ENCODE measurements at regions not wholly inside any gene's neighbourhood (a gene's known extent, or its start where the extent isn't known, plus 50 kb on each side); places are given as distances from the start of the nearest gene placed in this dataset.
A peak's percentile ranks its signal among the peaks of the same experiment; 100 is the strongest.
"Not testable (repeated sequence)": the region's sequence is repeated elsewhere in the genome, so short reads cannot be mapped to it uniquely, and the experiment has no call there.

GRCh38 chr1:119266386-119266785 lies 102.2 kb upstream of the HAO2 start:
- Histone ChIP-seq H3K36me3 (ENCODE audit: control insufficient read depth in 4 of 4, insufficient read depth in 3 of 4, low read depth in 1 of 4, low read length in 3 of 4) (peaks cover 0 to 4% (median 2%) of the 10 kb centered on the region in 4 donors), H3K9me3 (ENCODE audit: control insufficient read depth in 4 of 4, low read length in 3 of 4) (no peaks in the 10 kb centered on the region), H3K9ac (ENCODE audit: low read depth in 1 of 2, low read length in 2 of 2) (no peak overlapping the region), H3K27ac (ENCODE audit: low read depth in 1 of 2, low read length in 2 of 2) (no peak overlapping the region), H3K4me1 (ENCODE audit: control insufficient read depth in 4 of 4, insufficient read depth in 4 of 4, low read length in 3 of 4) (peaks cover 0 to 5% (median 0%) of the 10 kb centered on the region in 4 donors), H3K27me3 (ENCODE audit: control insufficient read depth in 4 of 4, insufficient read depth in 4 of 4, low read length in 3 of 4) (no peaks in the 10 kb centered on the region), H3K4me3 (ENCODE audit: low read depth in 1 of 3, low read length in 3 of 3) (no peak overlapping the region)
- peak; percentile 32 to 53 for TF ChIP-seq HNF4A (conservative IDR thresholded peaks at IDR 0.05)
- no peak for TF ChIP-seq TAF1 (conservative IDR thresholded peaks at IDR 0.05)
- TF ChIP-seq RAD21 (IDR thresholded peaks at IDR 0.05), result no peak
- no peak for TF ChIP-seq HNF4G (IDR thresholded peaks at IDR 0.05)
- peak; percentile 6 for TF ChIP-seq SP1 (IDR thresholded peaks at IDR 0.05)
- 22% methylated on average over 1 of the region's 1 CpG for WGBS
- no peak for DNase-seq (ENCODE audit: low spot score)

- Histone ChIP-seq H3K4me3 (ENCODE audit: low read depth in 1 of 3, low read length in 3 of 3) (no peak overlapping the region), H3K9ac (ENCODE audit: low read depth in 1 of 2, low read length in 2 of 2) (no peak overlapping the region), H3K4me1 (ENCODE audit: control insufficient read depth in 4 of 4, insufficient read depth in 4 of 4, low read length in 3 of 4) (peaks cover 0 to 5% (median 0%) of the 10 kb centered on the region in 4 donors), H3K36me3 (ENCODE audit: control insufficient read depth in 4 of 4, insufficient read depth in 3 of 4, low read depth in 1 of 4, low read length in 3 of 4) (peaks cover 0 to 4% (median under 1%) of the 10 kb centered on the region in 4 donors), H3K27ac (ENCODE audit: low read depth in 1 of 2, low read length in 2 of 2) (no peak overlapping the region), H3K27me3 (ENCODE audit: control insufficient read depth in 4 of 4, insufficient read depth in 4 of 4, low read length in 3 of 4) (no peaks in the 10 kb centered on the region), H3K9me3 (ENCODE audit: control insufficient read depth in 4 of 4, low read length in 3 of 4) (no peaks in the 10 kb centered on the region)
- 81% methylated on average over 3 of the region's 3 CpGs for WGBS
- no peak for DNase-seq (ENCODE audit: low spot score)
- no peak for TF ChIP-seq NR2F2 (IDR thresholded peaks at IDR 0.05)
- TF ChIP-seq TAF1 (conservative IDR thresholded peaks at IDR 0.05), result no peak
- no peak for TF ChIP-seq RXRA (IDR thresholded peaks at IDR 0.05)
- no peak for TF ChIP-seq ZBTB33 (IDR thresholded peaks at IDR 0.05)
- no peak for TF ChIP-seq MAX (IDR thresholded peaks at IDR 0.05)
- no peak for TF ChIP-seq FOXA1 (IDR thresholded peaks at IDR 0.05)
- TF ChIP-seq ATF3 (IDR thresholded peaks at IDR 0.05), result no peak
- TF ChIP-seq SP1 (IDR thresholded peaks at IDR 0.05), result no peak
- TF ChIP-seq HNF4A (conservative IDR thresholded peaks at IDR 0.05), result no peak
- no peak for TF ChIP-seq FOXA2 (IDR thresholded peaks at IDR 0.05)
- no peak for TF ChIP-seq HNF4G (IDR thresholded peaks at IDR 0.05)
- TF ChIP-seq JUND (IDR thresholded peaks at IDR 0.05), result no peak
Measured at GRCh38 chr1:119266858-119267257, 101.7 kb upstream of the HAO2 start.

GRCh38 chr1:119267288-119267687 lies 101.3 kb upstream of the HAO2 start:
- H3K9me3 ChIP-seq (ENCODE audit: control insufficient read depth in 4 of 4, low read length in 3 of 4); H3K27ac ChIP-seq (ENCODE audit: low read depth in 1 of 2, low read length in 2 of 2); H3K4me3 ChIP-seq (ENCODE audit: low read depth in 1 of 3, low read length in 3 of 3); DNase-seq (ENCODE audit: low spot score); H3K4me1 ChIP-seq (ENCODE audit: control insufficient read depth in 4 of 4, insufficient read depth in 4 of 4, low read length in 3 of 4); H3K9ac ChIP-seq (ENCODE audit: low read depth in 1 of 2, low read length in 2 of 2); H3K27me3 ChIP-seq (ENCODE audit: control insufficient read depth in 4 of 4, insufficient read depth in 4 of 4, low read length in 3 of 4); H3K36me3 ChIP-seq (ENCODE audit: control insufficient read depth in 4 of 4, insufficient read depth in 3 of 4, low read depth in 1 of 4, low read length in 3 of 4): not testable (repeated sequence)
- 96% methylated on average over 4 of the region's 4 CpGs for WGBS

- H3K4me3 ChIP-seq (ENCODE audit: low read depth in 1 of 3, low read length in 3 of 3), result no peak overlapping the region
- H3K9ac ChIP-seq (ENCODE audit: low read depth in 1 of 2, low read length in 2 of 2), result no peak overlapping the region
- no peak overlapping the region for H3K27ac ChIP-seq (ENCODE audit: low read depth in 1 of 2, low read length in 2 of 2)
- peaks cover 0 to 5% (median 0%) of the 10 kb centered on the region in 4 donors for H3K4me1 ChIP-seq (ENCODE audit: control insufficient read depth in 4 of 4, insufficient read depth in 4 of 4, low read length in 3 of 4)
- no peaks in the 10 kb centered on the region for H3K27me3 ChIP-seq (ENCODE audit: control insufficient read depth in 4 of 4, insufficient read depth in 4 of 4, low read length in 3 of 4)
- H3K9me3 ChIP-seq (ENCODE audit: control insufficient read depth in 4 of 4, low read length in 3 of 4), result no peaks in the 10 kb centered on the region
- 98% methylated on average over 1 of the region's 1 CpG for WGBS
- H3K36me3 ChIP-seq (ENCODE audit: control insufficient read depth in 4 of 4, insufficient read depth in 3 of 4, low read depth in 1 of 4, low read length in 3 of 4), result peaks cover 0 to 2% (median 0%) of the 10 kb centered on the region in 4 donors
- no peak for DNase-seq (ENCODE audit: low spot score)
- no peak for TF ChIP-seq EGR1 (IDR thresholded peaks at IDR 0.05; ENCODE audit: low read depth in 2 of 2)
- TF ChIP-seq ZBTB33 (IDR thresholded peaks at IDR 0.05), result no peak
- no peak for TF ChIP-seq TAF1 (conservative IDR thresholded peaks at IDR 0.05)
- TF ChIP-seq FOXA1 (IDR thresholded peaks at IDR 0.05), result no peak
- no peak for TF ChIP-seq FOXA2 (IDR thresholded peaks at IDR 0.05)
- TF ChIP-seq SP1 (IDR thresholded peaks at IDR 0.05), result no peak
- no peak for TF ChIP-seq MAX (IDR thresholded peaks at IDR 0.05)
- TF ChIP-seq REST (IDR thresholded peaks at IDR 0.05), result no peak
- TF ChIP-seq HNF4A (conservative IDR thresholded peaks at IDR 0.05), result no peak
- TF ChIP-seq HNF4G (IDR thresholded peaks at IDR 0.05), result no peak
- no peak for TF ChIP-seq JUND (IDR thresholded peaks at IDR 0.05)
Measured at GRCh38 chr1:119268879-119269278, 99.7 kb upstream of the HAO2 start.

Data from liver (tissue), 7 donors.